ENCODE measurements at regions not wholly inside any gene's neighbourhood (a gene's known extent, or its start where the extent isn't known, plus 50 kb on each side); places are given as distances from the start of the nearest gene placed in this dataset.

DNA sequence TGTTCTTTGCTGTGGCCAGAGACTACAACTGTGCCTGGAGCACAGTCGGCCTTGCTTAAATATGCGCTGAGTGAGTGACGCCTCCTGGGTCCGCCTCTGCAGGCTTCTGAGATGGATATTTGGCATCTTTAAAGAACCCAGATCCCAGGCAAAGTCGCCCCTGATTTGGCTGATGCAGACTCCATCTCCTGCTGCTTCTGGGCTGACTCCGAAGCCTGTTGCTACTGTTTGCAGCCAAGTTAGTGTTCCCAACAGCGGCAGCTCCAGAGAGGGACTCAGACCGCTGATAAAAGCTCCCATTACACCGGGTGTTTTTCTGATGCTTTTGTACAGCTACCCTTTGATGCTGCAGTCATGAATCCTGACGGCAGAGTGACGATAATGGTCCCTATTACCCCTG is 83.0 kb upstream of the SULF2 start:
- TF ChIP-seq POLR2A (IDR thresholded peaks at IDR 0.05; ENCODE audit: extremely low read depth, insufficient read length) (no peak), MAX (IDR thresholded peaks at IDR 0.05; ENCODE audit: low read depth, low read length) (no peak)
